ENCODE measurements at regions not wholly inside any gene's neighbourhood (a gene's known extent, or its start where the extent isn't known, plus 50 kb on each side); places are given as distances from the start of the nearest gene placed in this dataset.

GRCh38 chrX:148371291-148371690 is 129.1 kb upstream of the AFF2 start:
- TF ChIP-seq, protein P1, sequence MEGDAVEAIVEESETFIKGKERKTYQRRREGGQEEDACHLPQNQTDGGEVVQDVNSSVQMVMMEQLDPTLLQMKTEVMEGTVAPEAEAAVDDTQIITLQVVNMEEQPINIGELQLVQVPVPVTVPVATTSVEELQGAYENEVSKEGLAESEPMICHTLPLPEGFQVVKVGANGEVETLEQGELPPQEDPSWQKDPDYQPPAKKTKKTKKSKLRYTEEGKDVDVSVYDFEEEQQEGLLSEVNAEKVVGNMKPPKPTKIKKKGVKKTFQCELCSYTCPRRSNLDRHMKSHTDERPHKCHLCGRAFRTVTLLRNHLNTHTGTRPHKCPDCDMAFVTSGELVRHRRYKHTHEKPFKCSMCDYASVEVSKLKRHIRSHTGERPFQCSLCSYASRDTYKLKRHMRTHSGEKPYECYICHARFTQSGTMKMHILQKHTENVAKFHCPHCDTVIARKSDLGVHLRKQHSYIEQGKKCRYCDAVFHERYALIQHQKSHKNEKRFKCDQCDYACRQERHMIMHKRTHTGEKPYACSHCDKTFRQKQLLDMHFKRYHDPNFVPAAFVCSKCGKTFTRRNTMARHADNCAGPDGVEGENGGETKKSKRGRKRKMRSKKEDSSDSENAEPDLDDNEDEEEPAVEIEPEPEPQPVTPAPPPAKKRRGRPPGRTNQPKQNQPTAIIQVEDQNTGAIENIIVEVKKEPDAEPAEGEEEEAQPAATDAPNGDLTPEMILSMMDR (IDR thresholded peaks at IDR 0.05): no peak
- no peak for ATAC-seq (ENCODE audit: low FRiP score)
- no peak for DNase-seq (ENCODE audit: low spot score)

GRCh38 chrX:148372925-148373324 is 127.5 kb upstream of the AFF2 start:
- TF ChIP-seq, protein P1 (IDR thresholded peaks at IDR 0.05): no peak
- no peak for DNase-seq (ENCODE audit: low spot score)
- ATAC-seq (ENCODE audit: low FRiP score): no peak

DNA sequence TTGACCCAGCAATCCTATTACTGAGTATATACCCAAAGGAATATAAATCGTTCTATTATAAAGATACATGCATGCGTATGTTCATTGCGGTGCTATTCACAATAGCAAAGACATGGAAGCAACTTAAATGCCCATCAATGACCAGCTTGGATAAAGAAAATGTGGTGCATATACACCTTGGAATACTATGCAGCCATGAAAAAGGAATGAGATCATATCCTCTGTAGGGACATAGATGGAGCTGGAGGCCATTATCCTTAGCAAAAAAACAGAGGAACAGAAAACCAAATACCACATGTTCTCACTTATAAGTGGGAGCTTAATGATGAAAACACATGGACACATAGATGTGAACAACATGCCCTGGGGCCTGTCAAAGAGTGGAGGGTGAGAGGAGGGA is 124.1 kb upstream of the AFF2 start:
- ATAC-seq (ENCODE audit: low FRiP score): no peak
- TF ChIP-seq, protein P1 (IDR thresholded peaks at IDR 0.05): no peak
- DNase-seq (ENCODE audit: low spot score): no peak

GRCh38 chrX:148380107-148380506 is 120.3 kb upstream of the AFF2 start:
- no peak for ATAC-seq (ENCODE audit: low FRiP score)
- no peak for DNase-seq (ENCODE audit: low spot score)
- TF ChIP-seq, protein P1 (IDR thresholded peaks at IDR 0.05): no peak

- ATAC-seq (ENCODE audit: low FRiP score): no peak
- TF ChIP-seq, protein P1 (IDR thresholded peaks at IDR 0.05): no peak
- DNase-seq (ENCODE audit: low spot score): no peak
Observed at GRCh38 chrX:148380650-148381561, 119.5 kb upstream of the AFF2 start.

GRCh38 chrX:148381603-148382002 is 118.8 kb upstream of the AFF2 start:
- no peak for ATAC-seq (ENCODE audit: low FRiP score)

More at GRCh38 chrX:148381603-148382002, 118.8 kb upstream of the AFF2 start:
- TF ChIP-seq, protein P1 (IDR thresholded peaks at IDR 0.05): no peak
- DNase-seq (ENCODE audit: low spot score): no peak

All from omental fat pad (tissue), 3 donors.